Stromal cell of bone marrow (primary cell): ENCODE measurements at regions not wholly inside any gene's neighbourhood (a gene's known extent, or its start where the extent isn't known, plus 50 kb on each side); places are given as distances from the start of the nearest gene placed in this dataset.

Experiments used
- DNase-seq: peaks from one replicate; pipeline ENCODE4 v3.0.0-alpha.2; 2012; ENCODE audit warnings: low read depth

GRCh38 chr12:107320929-107321631, 227.7 kb upstream of the CRY1 start:
- DNase-seq, result no peak

GRCh38 chr12:107322063-107322462, 228.7 kb upstream of the CRY1 start:
- DNase-seq, result no peak

GRCh38 chr12:107325075-107325608, 231.8 kb upstream of the CRY1 start:
- no peak for DNase-seq

GRCh38 chr12:107326237-107326636, 232.9 kb upstream of the CRY1 start:
- no peak for DNase-seq

GRCh38 chr12:107327651-107328182, 234.4 kb upstream of the CRY1 start:
- no peak for DNase-seq

- DNase-seq, result no peak
Observed at GRCh38 chr12:107328442-107329133, 235.2 kb upstream of the CRY1 start.

- no peak for DNase-seq
Observed at GRCh38 chr12:107329569-107330324, 236.4 kb upstream of the CRY1 start.

GRCh38 chr12:107330831-107331431, 237.6 kb upstream of the CRY1 start:
- DNase-seq, result no peak

GRCh38 chr12:107331471-107331870, 238.1 kb upstream of the CRY1 start:
- no peak for DNase-seq

GRCh38 chr12:107331912-107332311, 238.6 kb upstream of the CRY1 start:
- DNase-seq, result no peak

- no peak for DNase-seq
Observed at GRCh38 chr12:107332743-107333142, 239.4 kb upstream of the CRY1 start.

GRCh38 chr12:107335802-107336570, 242.6 kb upstream of the CRY1 start:
- no peak for DNase-seq

GRCh38 chr12:107336695-107337094, 243.3 kb upstream of the CRY1 start:
- DNase-seq, result no peak

- no peak for DNase-seq
Observed at GRCh38 chr12:107337346-107338095, 244.2 kb upstream of the CRY1 start.

- DNase-seq, result no peak
Observed at GRCh38 chr12:107339487-107339886, 246.1 kb upstream of the CRY1 start.

- no peak for DNase-seq
Observed at GRCh38 chr12:107339932-107340331, 246.6 kb upstream of the CRY1 start.

GRCh38 chr12:107340898-107341297, 247.5 kb upstream of the CRY1 start:
- DNase-seq, result no peak

- DNase-seq, result no peak
Observed at GRCh38 chr12:107344035-107344808, 250.9 kb upstream of the CRY1 start.

- no peak for DNase-seq
Observed at GRCh38 chr12:107347261-107347660, 253.9 kb upstream of the CRY1 start.
